Mesendoderm (in vitro differentiated cells): ENCODE measurements at regions not wholly inside any gene's neighbourhood (a gene's known extent, or its start where the extent isn't known, plus 50 kb on each side); places are given as distances from the start of the nearest gene placed in this dataset.

ENCODE experiments used
- DNase-seq: peaks from one replicate; pipeline ENCODE4 v3.0.0; 2013
- H2AK5ac ChIP-seq: 2 replicates; pipeline ENCODE4 v1.6.1; 2013; ENCODE audit warnings: low read length, inconsistent platforms
- H2BK120ac ChIP-seq: 2 replicates; pipeline ENCODE4 v1.6.1; 2013; ENCODE audit warnings: low read depth, mild to moderate bottlenecking, low read length, moderate library complexity, mixed read lengths
- H2BK15ac ChIP-seq: replicated peaks from 2 replicates; pipeline ENCODE4 v1.6.1; 2013; ENCODE audit warnings: low read depth, mild to moderate bottlenecking, moderate library complexity
- H2BK5ac ChIP-seq: 2 replicates; pipeline ENCODE4 v1.6.1; 2013; ENCODE audit warnings: low read length, inconsistent platforms
- H3K18ac ChIP-seq: 2 replicates; pipeline ENCODE4 v1.6.1; 2013; ENCODE audit warnings: mild to moderate bottlenecking, low read length, mixed read lengths
- H3K23ac ChIP-seq: one replicate; pipeline ENCODE4 v1.6.1; 2013; ENCODE audit warnings: low read length
- H3K27ac ChIP-seq: 2 replicates; pipeline ENCODE4 v1.5.1; 2013; ENCODE audit warnings: low read depth, mild to moderate bottlenecking, inconsistent platforms, low read length, moderate library complexity
- H3K27me3 ChIP-seq: 2 replicates; pipeline ENCODE4 v1.6.1; 2013; ENCODE audit warnings: low read length, control low read depth, mild to moderate bottlenecking, inconsistent platforms; ENCODE audit not compliant: insufficient read depth, poor library complexity
- H3K36me3 ChIP-seq: 2 replicates; pipeline ENCODE4 v1.6.1; 2013; ENCODE audit warnings: low read length, inconsistent platforms; ENCODE audit not compliant: control insufficient read depth, insufficient read depth
- H3K4ac ChIP-seq: one replicate; pipeline ENCODE4 v1.6.1; 2013; ENCODE audit warnings: low read depth, mild to moderate bottlenecking, low read length, moderate library complexity
- H3K4me1 ChIP-seq: 2 replicates; pipeline ENCODE4 v1.6.1; 2013; ENCODE audit warnings: low read depth, low read length, inconsistent platforms; ENCODE audit not compliant: control insufficient read depth
- H3K4me2 ChIP-seq: 2 replicates; pipeline ENCODE4 v1.6.1; 2013; ENCODE audit warnings: low read length
- H3K4me3 ChIP-seq: 2 replicates; pipeline ENCODE4 v1.5.1; 2013; ENCODE audit warnings: mild to moderate bottlenecking, low read length
- H3K56ac ChIP-seq: one replicate; pipeline ENCODE4 v1.6.1; 2013; ENCODE audit warnings: low read length
- H3K79me1 ChIP-seq: 2 replicates; pipeline ENCODE4 v1.6.1; 2013; ENCODE audit warnings: low read length, inconsistent platforms
- H3K79me2 ChIP-seq: 2 replicates; pipeline ENCODE4 v1.6.1; 2013; ENCODE audit warnings: mild to moderate bottlenecking, low read length; ENCODE audit not compliant: control insufficient read depth, insufficient read depth
- H3K9ac ChIP-seq: 2 replicates; pipeline ENCODE4 v1.6.1; 2013; ENCODE audit warnings: low read length, inconsistent platforms
- H4K5ac ChIP-seq: one replicate; pipeline ENCODE4 v1.6.1; 2013; ENCODE audit warnings: low read length
- H4K8ac ChIP-seq: one replicate; pipeline ENCODE4 v1.6.1; 2013; ENCODE audit warnings: low read depth, mild to moderate bottlenecking, control low read depth, low read length, moderate library complexity
- WGBS: extraction: QIAGEN DNeasy Blood & Tissue Kit; methylation state at CpG from one replicate; pipeline ENCODE4 v1.1.7; 2013; ENCODE audit warnings: low lambda C conversion rate, missing lambda C conversion rate; ENCODE audit not compliant: insufficient coverage; ENCODE audit errors: extremely low coverage; 5-methylcytosine and 5-hydroxymethylcytosine counted together

- Histone ChIP-seq H3K4ac (no peak overlapping the region), H3K4me1 (no peaks in the 10 kb centered on the region), H4K8ac (no peak overlapping the region), H2BK5ac (no peak overlapping the region), H3K4me3 (no peak overlapping the region), H3K27me3 (no peaks in the 10 kb centered on the region), H3K36me3 (no peaks in the 10 kb centered on the region), H2BK120ac (no peak overlapping the region), H3K23ac (no peak overlapping the region), H3K79me1 (no peaks in the 10 kb centered on the region), H2BK15ac (no peak overlapping the region), H2AK5ac (no peak overlapping the region), H3K9ac (no peak overlapping the region), H3K27ac (no peak overlapping the region), H4K5ac (no peak overlapping the region), H3K79me2 (no peaks in the 10 kb centered on the region), H3K4me2 (no peak overlapping the region), H3K56ac (no peak overlapping the region), H3K18ac (no peak overlapping the region)
- no peak for DNase-seq
- WGBS, result no CpG with 5 or more reads among the region's 20 CpGs
Measured at GRCh38 chr11:70853068-70853769, 399.2 kb downstream of the SHANK2 start.

- Histone ChIP-seq H2BK120ac (no peak overlapping the region), H4K5ac (no peak overlapping the region), H3K79me1 (no peaks in the 10 kb centered on the region), H3K27ac (no peak overlapping the region), H3K23ac (no peak overlapping the region), H2AK5ac (no peak overlapping the region), H3K79me2 (no peaks in the 10 kb centered on the region), H2BK15ac (no peak overlapping the region), H3K56ac (no peak overlapping the region), H2BK5ac (no peak overlapping the region), H3K36me3 (no peaks in the 10 kb centered on the region), H3K4ac (no peak overlapping the region), H3K4me1 (no peaks in the 10 kb centered on the region), H3K9ac (no peak overlapping the region), H3K18ac (no peak overlapping the region), H4K8ac (no peak overlapping the region), H3K4me2 (no peak overlapping the region), H3K27me3 (no peaks in the 10 kb centered on the region), H3K4me3 (no peak overlapping the region)
- no peak for DNase-seq
- WGBS, result no CpG with 5 or more reads among the region's 2 CpGs
Measured at GRCh38 chr11:70853770-70854108, 398.6 kb downstream of the SHANK2 start.

- no peak overlapping the region for H2AK5ac ChIP-seq
- H3K4me1 ChIP-seq, result no peaks in the 10 kb centered on the region
- no peak overlapping the region for H3K4ac ChIP-seq
- no peak overlapping the region for H4K8ac ChIP-seq
- H3K4me3 ChIP-seq, result no peak overlapping the region
- H3K23ac ChIP-seq, result no peak overlapping the region
- no peak overlapping the region for H3K18ac ChIP-seq
- no peak overlapping the region for H3K56ac ChIP-seq
- no peak overlapping the region for H3K9ac ChIP-seq
- no peak overlapping the region for H2BK15ac ChIP-seq
- H4K5ac ChIP-seq, result no peak overlapping the region
- DNase-seq, result no peak
- H2BK120ac ChIP-seq, result no peak overlapping the region
- WGBS, result no CpG with 5 or more reads among the region's 3 CpGs
- H2BK5ac ChIP-seq, result no peak overlapping the region
- no peaks in the 10 kb centered on the region for H3K79me2 ChIP-seq
- H3K27me3 ChIP-seq, result no peaks in the 10 kb centered on the region
- no peak overlapping the region for H3K27ac ChIP-seq
- H3K36me3 ChIP-seq, result no peaks in the 10 kb centered on the region
- H3K4me2 ChIP-seq, result no peak overlapping the region
- no peaks in the 10 kb centered on the region for H3K79me1 ChIP-seq
Measured at GRCh38 chr11:70854201-70854600, 398.2 kb downstream of the SHANK2 start.

- Histone ChIP-seq H2BK5ac (no peak overlapping the region), H4K8ac (no peak overlapping the region), H2AK5ac (no peak overlapping the region), H3K4me3 (no peak overlapping the region), H3K9ac (no peak overlapping the region), H3K4ac (no peak overlapping the region), H3K56ac (no peak overlapping the region), H3K4me1 (no peaks in the 10 kb centered on the region), H3K79me2 (no peaks in the 10 kb centered on the region), H3K36me3 (no peaks in the 10 kb centered on the region), H3K18ac (no peak overlapping the region), H2BK120ac (no peak overlapping the region), H3K4me2 (no peak overlapping the region), H3K27ac (no peak overlapping the region), H3K23ac (no peak overlapping the region), H3K27me3 (no peaks in the 10 kb centered on the region), H2BK15ac (no peak overlapping the region), H3K79me1 (no peaks in the 10 kb centered on the region), H4K5ac (no peak overlapping the region)
- no peak for DNase-seq
- WGBS, result no CpG with 5 or more reads among the region's 6 CpGs
Measured at GRCh38 chr11:70854901-70855556, 397.3 kb downstream of the SHANK2 start.

- H3K9ac ChIP-seq, result no peak overlapping the region
- H3K18ac ChIP-seq, result no peak overlapping the region
- no peaks in the 10 kb centered on the region for H3K79me1 ChIP-seq
- H3K27me3 ChIP-seq, result no peaks in the 10 kb centered on the region
- H3K56ac ChIP-seq, result no peak overlapping the region
- no peak overlapping the region for H2AK5ac ChIP-seq
- no peak overlapping the region for H3K23ac ChIP-seq
- no peaks in the 10 kb centered on the region for H3K36me3 ChIP-seq
- no peak overlapping the region for H3K27ac ChIP-seq
- H2BK5ac ChIP-seq, result no peak overlapping the region
- H2BK120ac ChIP-seq, result no peak overlapping the region
- H3K4ac ChIP-seq, result no peak overlapping the region
- DNase-seq, result no peak
- H3K79me2 ChIP-seq, result no peaks in the 10 kb centered on the region
- no peak overlapping the region for H3K4me2 ChIP-seq
- H4K8ac ChIP-seq, result no peak overlapping the region
- H4K5ac ChIP-seq, result no peak overlapping the region
- no peak overlapping the region for H3K4me3 ChIP-seq
- H3K4me1 ChIP-seq, result no peaks in the 10 kb centered on the region
- no CpG with 5 or more reads among the region's 3 CpGs for WGBS
- no peak overlapping the region for H2BK15ac ChIP-seq
Measured at GRCh38 chr11:70857894-70858293, 394.5 kb downstream of the SHANK2 start.

GRCh38 chr11:70859180-70859579 is 393.2 kb downstream of the SHANK2 start:
- Histone ChIP-seq H3K27ac (no peak overlapping the region), H3K4me1 (no peaks in the 10 kb centered on the region), H2BK120ac (no peak overlapping the region), H2AK5ac (no peak overlapping the region), H3K23ac (no peak overlapping the region), H3K18ac (no peak overlapping the region), H2BK5ac (no peak overlapping the region), H3K79me1 (no peaks in the 10 kb centered on the region), H2BK15ac (no peak overlapping the region), H4K5ac (no peak overlapping the region), H3K56ac (no peak overlapping the region), H3K4me3 (no peak overlapping the region), H3K9ac (no peak overlapping the region), H3K4ac (no peak overlapping the region), H4K8ac (no peak overlapping the region), H3K4me2 (no peak overlapping the region), H3K27me3 (no peaks in the 10 kb centered on the region), H3K36me3 (no peaks in the 10 kb centered on the region), H3K79me2 (no peaks in the 10 kb centered on the region)
- DNase-seq, result no peak
- 100% methylated on average over 4 of the region's 4 CpGs for WGBS
